H1 (cell line): ENCODE measurements at regions not wholly inside any gene's neighbourhood (a gene's known extent, or its start where the extent isn't known, plus 50 kb on each side); places are given as distances from the start of the nearest gene placed in this dataset.

Experiments used
- CTCF ChIP-seq, 3 experiments: IDR thresholded peaks; 1 replicate in 2 of 3; 2 replicates in 1 of 3; pipeline versions ENCODE4 v1.5.1 to v1.6.1; 2011; ENCODE audit warnings: low read length in 3 of 3, mild to moderate bottlenecking in 3 of 3, inconsistent platforms in 2 of 3, low read depth in 1 of 3, moderate library complexity in 1 of 3; ENCODE audit not compliant: insufficient read depth in 1 of 3; ENCODE audit errors: control extremely low read depth in 1 of 3
- EP300 ChIP-seq, 2 experiments: IDR thresholded peaks; 1 replicate in 1 of 2; 2 replicates in 1 of 2; pipeline ENCODE4 v1.6.1; 2011 to 2012; ENCODE audit warnings: low read depth in 2 of 2, low read length in 2 of 2, mild to moderate bottlenecking in 2 of 2, borderline replicate concordance in 1 of 2, inconsistent platforms in 1 of 2, moderate library complexity in 1 of 2
- KDM1A ChIP-seq: fragments of 200-600, 300-600 bp; sonication (generic); IDR thresholded peaks from 2 replicates; pipeline ENCODE4 v1.7.1; 2016; ENCODE audit warnings: mild to moderate bottlenecking, low read length, borderline replicate concordance
- POLR2A ChIP-seq, 2 experiments: IDR thresholded peaks; 1 replicate in 1 of 2; 2 replicates in 1 of 2; pipeline ENCODE4 v1.6.1; 2011; ENCODE audit warnings: low read depth in 2 of 2, low read length in 2 of 2, mild to moderate bottlenecking in 2 of 2; ENCODE audit errors: control extremely low read depth in 1 of 2

DNA sequence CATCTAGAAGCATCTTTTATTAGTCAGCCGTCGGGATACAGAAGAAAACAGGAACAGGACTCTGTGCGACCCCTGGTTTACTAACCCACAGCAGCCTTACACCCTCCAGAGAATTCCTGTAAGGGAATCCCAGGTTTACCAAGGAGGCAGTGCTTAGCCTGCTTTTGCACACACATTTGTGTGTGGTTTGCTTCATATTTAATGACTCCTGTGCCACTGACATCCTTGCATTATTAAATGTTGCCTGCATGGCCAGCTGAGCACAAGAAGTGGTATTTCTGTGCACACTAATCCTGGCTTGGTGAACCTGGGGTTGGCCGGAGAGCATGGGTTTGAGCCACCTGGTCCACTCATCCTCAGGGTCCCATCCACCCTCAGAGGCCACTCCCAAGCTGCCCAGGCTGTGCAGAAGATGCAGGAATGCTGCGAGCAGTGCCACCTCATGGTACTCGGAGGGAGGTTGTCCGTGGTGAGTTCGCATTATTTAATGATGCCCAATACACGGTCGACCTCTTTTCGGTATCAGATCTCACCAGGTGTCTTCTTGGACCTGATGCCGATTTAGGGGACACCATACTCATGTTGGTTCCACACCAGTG is 152.4 kb upstream of the RTL1 start:
- TF ChIP-seq POLR2A (IDR thresholded peaks at IDR 0.05; ENCODE audit: control extremely low read depth in 1 of 2, low read depth in 2 of 2, low read length in 2 of 2) (no peak), CTCF (IDR thresholded peaks at IDR 0.05; ENCODE audit: control extremely low read depth in 1 of 3, insufficient read depth in 1 of 3, low read depth in 1 of 3, low read length in 3 of 3) (peak in 2 of 3 experiments; percentile 22 to 28; a peak in 2 of 4 replicates), EP300 (IDR thresholded peaks at IDR 0.05; ENCODE audit: borderline replicate concordance in 1 of 2, low read depth in 2 of 2, low read length in 2 of 2) (no peak), KDM1A (no peak)
